NCI-H146 treated with DMSO at 0.1 percent for 48 hours (cell line): ENCODE measurements at regions not wholly inside any gene's neighbourhood (a gene's known extent, or its start where the extent isn't known, plus 50 kb on each side); places are given as distances from the start of the nearest gene placed in this dataset.
"Not testable (repeated sequence)": the region's sequence is repeated elsewhere in the genome, so short reads cannot be mapped to it uniquely, and the experiment has no call there.

Experiments
- DNase-seq: peaks from one replicate; lab custom pipeline; 2025; ENCODE audit not compliant: unreplicated experiment; lab: John Stamatoyannopoulos, UW

GRCh38 chr15:63434576-63435186, 53.0 kb upstream of the CA12 start:
- peak; percentile 82 for DNase-seq

GRCh38 chr15:63435204-63435820, 53.7 kb upstream of the CA12 start:
- no peak for DNase-seq

- no peak for DNase-seq
Observed at GRCh38 chr15:63436341-63436740, 54.7 kb upstream of the CA12 start.

GRCh38 chr15:63436872-63437375, 55.3 kb upstream of the CA12 start:
- DNase-seq, result peak; percentile 20

- DNase-seq, result peak; percentile 10
Observed at GRCh38 chr15:63439536-63440264, 58.1 kb upstream of the CA12 start.

- no peak for DNase-seq
Observed at GRCh38 chr15:63440265-63440648, 58.6 kb upstream of the CA12 start.

- DNase-seq, result no peak
Observed at GRCh38 chr15:63440756-63441155, 59.1 kb upstream of the CA12 start.

- no peak for DNase-seq
Observed at GRCh38 chr15:63441266-63441665, 59.6 kb upstream of the CA12 start.

GRCh38 chr15:63442080-63442479, 60.4 kb upstream of the CA12 start:
- no peak for DNase-seq

GRCh38 chr15:63444611-63445010, 59.8 kb upstream of the USP3 start:
- DNase-seq, result no peak

- no peak for DNase-seq
Observed at GRCh38 chr15:63446255-63446654, 58.1 kb upstream of the USP3 start.

- DNase-seq, result peak; percentile 63
Observed at GRCh38 chr15:63447017-63447676, 57.2 kb upstream of the USP3 start.

- no peak for DNase-seq
Observed at GRCh38 chr15:63448266-63448665, 56.1 kb upstream of the USP3 start.

- not testable (repeated sequence) for DNase-seq
Observed at GRCh38 chr15:63448872-63449555, 55.4 kb upstream of the USP3 start.

- DNase-seq, result no peak
Observed at GRCh38 chr15:63449731-63450130, 54.7 kb upstream of the USP3 start.

GRCh38 chr15:63450884-63451225, 53.5 kb upstream of the USP3 start:
- no peak for DNase-seq

GRCh38 chr15:63451671-63452315, 52.6 kb upstream of the USP3 start:
- DNase-seq, result no peak

GRCh38 chr15:63452552-63453136, 51.7 kb upstream of the USP3 start:
- no peak for DNase-seq

- DNase-seq, result no peak
Observed at GRCh38 chr15:63453186-63453905, 51.0 kb upstream of the USP3 start.
